WTC11 (cell line): ENCODE measurements at regions not wholly inside any gene's neighbourhood (a gene's known extent, or its start where the extent isn't known, plus 50 kb on each side); places are given as distances from the start of the nearest gene placed in this dataset.

Experiments
- ATAC-seq: fragments of 200-7000 bp; cut with Tn5 transposase; 2 replicates; pipeline ENCODE4 v1.10.0; 2021; ENCODE audit warnings: mild to moderate bottlenecking, moderate library complexity
- CTCF ChIA-PET: fragments of 300-600 bp; sonication (Branson Sonifier 250); formaldehyde crosslinking; loops from one replicate; lab custom pipeline; 2021; ENCODE audit warnings: antibody characterized with exemption; lab: Charles Lee
- POLR2A ChIA-PET: fragments of 350-600 bp; sonication (Branson Sonifier 250); formaldehyde crosslinking; loops from one replicate; lab custom pipeline; 2021; ENCODE audit warnings: antibody characterized with exemption; lab: Charles Lee
- DNase-seq: peaks from one replicate; pipeline ENCODE4 v3.0.0; 2021; ENCODE audit warnings: low spot score
- H3K27ac Mint-ChIP-seq: 2 replicates; pipeline ENCODE4 v1.8.0; 2021; ENCODE audit warnings: mixed read lengths
- H3K27me3 Mint-ChIP-seq: 2 replicates; pipeline ENCODE4 v1.8.0; 2021; ENCODE audit warnings: low read depth, mild to moderate bottlenecking, moderate library complexity, mixed read lengths
- H3K36me3 Mint-ChIP-seq: 2 replicates; pipeline ENCODE4 v1.8.0; 2021; ENCODE audit warnings: mixed read lengths
- H3K4me1 Mint-ChIP-seq: 2 replicates; pipeline ENCODE4 v1.8.0; 2022; ENCODE audit warnings: mixed read lengths
- H3K4me3 Mint-ChIP-seq: 2 replicates; pipeline ENCODE4 v1.8.0; 2021; ENCODE audit warnings: mild to moderate bottlenecking, moderate library complexity, mixed read lengths
- H3K9me3 Mint-ChIP-seq: 2 replicates; pipeline ENCODE4 v1.8.0; 2021; ENCODE audit warnings: mixed read lengths
- CBFB ChIP-seq: sonication (generic); formaldehyde crosslinking; IDR thresholded peaks from 2 replicates; pipeline ENCODE4 v1.8.1; 2022; ENCODE audit warnings: mild to moderate bottlenecking, low read depth, missing genetic modification reagents
- E2F1 ChIP-seq: sonication (generic); formaldehyde crosslinking; IDR thresholded peaks from 2 replicates; pipeline ENCODE4 v1.8.0; 2022; ENCODE audit warnings: mild to moderate bottlenecking, missing genetic modification reagents
- ERG ChIP-seq: fragments of 250-450 bp; sonication (Bioruptor Pico); IDR thresholded peaks from 2 replicates; pipeline ENCODE4 v1.8.0; 2021; ENCODE audit warnings: mild to moderate bottlenecking
- FOXJ3 ChIP-seq: sonication (generic); formaldehyde crosslinking; IDR thresholded peaks from 2 replicates; pipeline ENCODE4 v1.9.0; 2021; ENCODE audit warnings: missing genetic modification reagents, mild to moderate bottlenecking, borderline replicate concordance
- NFE2L1 ChIP-seq: sonication (generic); formaldehyde crosslinking; IDR thresholded peaks from 2 replicates; pipeline ENCODE4 v1.8.1; 2023; ENCODE audit warnings: missing genetic modification reagents
- OVOL2 ChIP-seq: fragments of 250-450 bp; sonication (Bioruptor Pico); IDR thresholded peaks from 2 replicates; pipeline ENCODE4 v1.9.0; 2021; ENCODE audit warnings: mild to moderate bottlenecking, borderline replicate concordance
- USF1 ChIP-seq: sonication (generic); formaldehyde crosslinking; IDR thresholded peaks from 2 replicates; pipeline ENCODE4 v1.8.0; 2022; ENCODE audit warnings: mild to moderate bottlenecking, missing genetic modification reagents
- USF2 ChIP-seq: sonication (generic); formaldehyde crosslinking; IDR thresholded peaks from 2 replicates; pipeline ENCODE4 v1.8.1; 2023; ENCODE audit warnings: mild to moderate bottlenecking, missing genetic modification reagents, moderate library complexity
- ZBTB21 ChIP-seq: sonication (generic); formaldehyde crosslinking; IDR thresholded peaks from 2 replicates; pipeline ENCODE4 v1.8.1; 2023; ENCODE audit warnings: mild to moderate bottlenecking, missing genetic modification reagents, borderline replicate concordance
- ZNF219 ChIP-seq: sonication (generic); formaldehyde crosslinking; IDR thresholded peaks from 2 replicates; pipeline ENCODE4 v1.8.0; 2023; ENCODE audit warnings: missing genetic modification reagents, mild to moderate bottlenecking, borderline replicate concordance
- ZSCAN18 ChIP-seq: fragments of 250-450 bp; sonication (Bioruptor Pico); IDR thresholded peaks from 2 replicates; pipeline ENCODE4 v2.1.2; 2022; ENCODE audit warnings: mild to moderate bottlenecking, moderate library complexity
- TF ChIP-seq, protein P1 (sequence below): sonication (generic); formaldehyde crosslinking; IDR thresholded peaks from 2 replicates; pipeline ENCODE4 v1.8.1; 2022; ENCODE audit warnings: mild to moderate bottlenecking, moderate library complexity, missing genetic modification reagents
- TF ChIP-seq, protein P2 (sequence below): sonication (generic); formaldehyde crosslinking; IDR thresholded peaks from 2 replicates; pipeline ENCODE4 v1.8.0; 2022; ENCODE audit warnings: missing genetic modification reagents
- TF ChIP-seq, protein P3 (sequence below): sonication (generic); formaldehyde crosslinking; IDR thresholded peaks from 2 replicates; pipeline ENCODE4 v1.8.1; 2022; ENCODE audit warnings: mild to moderate bottlenecking, missing genetic modification reagents, moderate library complexity, borderline replicate concordance
- TF ChIP-seq, protein P4 (sequence below): sonication (generic); formaldehyde crosslinking; IDR thresholded peaks from 2 replicates; pipeline ENCODE4 v1.8.0; 2023; ENCODE audit warnings: mild to moderate bottlenecking, missing genetic modification reagents

- TF ChIP-seq, protein P1, sequence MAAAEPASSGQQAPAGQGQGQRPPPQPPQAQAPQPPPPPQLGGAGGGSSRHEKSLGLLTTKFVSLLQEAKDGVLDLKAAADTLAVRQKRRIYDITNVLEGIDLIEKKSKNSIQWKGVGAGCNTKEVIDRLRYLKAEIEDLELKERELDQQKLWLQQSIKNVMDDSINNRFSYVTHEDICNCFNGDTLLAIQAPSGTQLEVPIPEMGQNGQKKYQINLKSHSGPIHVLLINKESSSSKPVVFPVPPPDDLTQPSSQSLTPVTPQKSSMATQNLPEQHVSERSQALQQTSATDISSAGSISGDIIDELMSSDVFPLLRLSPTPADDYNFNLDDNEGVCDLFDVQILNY (CRISPR knock-in tag): no peak
- TF ChIP-seq, protein P2, sequence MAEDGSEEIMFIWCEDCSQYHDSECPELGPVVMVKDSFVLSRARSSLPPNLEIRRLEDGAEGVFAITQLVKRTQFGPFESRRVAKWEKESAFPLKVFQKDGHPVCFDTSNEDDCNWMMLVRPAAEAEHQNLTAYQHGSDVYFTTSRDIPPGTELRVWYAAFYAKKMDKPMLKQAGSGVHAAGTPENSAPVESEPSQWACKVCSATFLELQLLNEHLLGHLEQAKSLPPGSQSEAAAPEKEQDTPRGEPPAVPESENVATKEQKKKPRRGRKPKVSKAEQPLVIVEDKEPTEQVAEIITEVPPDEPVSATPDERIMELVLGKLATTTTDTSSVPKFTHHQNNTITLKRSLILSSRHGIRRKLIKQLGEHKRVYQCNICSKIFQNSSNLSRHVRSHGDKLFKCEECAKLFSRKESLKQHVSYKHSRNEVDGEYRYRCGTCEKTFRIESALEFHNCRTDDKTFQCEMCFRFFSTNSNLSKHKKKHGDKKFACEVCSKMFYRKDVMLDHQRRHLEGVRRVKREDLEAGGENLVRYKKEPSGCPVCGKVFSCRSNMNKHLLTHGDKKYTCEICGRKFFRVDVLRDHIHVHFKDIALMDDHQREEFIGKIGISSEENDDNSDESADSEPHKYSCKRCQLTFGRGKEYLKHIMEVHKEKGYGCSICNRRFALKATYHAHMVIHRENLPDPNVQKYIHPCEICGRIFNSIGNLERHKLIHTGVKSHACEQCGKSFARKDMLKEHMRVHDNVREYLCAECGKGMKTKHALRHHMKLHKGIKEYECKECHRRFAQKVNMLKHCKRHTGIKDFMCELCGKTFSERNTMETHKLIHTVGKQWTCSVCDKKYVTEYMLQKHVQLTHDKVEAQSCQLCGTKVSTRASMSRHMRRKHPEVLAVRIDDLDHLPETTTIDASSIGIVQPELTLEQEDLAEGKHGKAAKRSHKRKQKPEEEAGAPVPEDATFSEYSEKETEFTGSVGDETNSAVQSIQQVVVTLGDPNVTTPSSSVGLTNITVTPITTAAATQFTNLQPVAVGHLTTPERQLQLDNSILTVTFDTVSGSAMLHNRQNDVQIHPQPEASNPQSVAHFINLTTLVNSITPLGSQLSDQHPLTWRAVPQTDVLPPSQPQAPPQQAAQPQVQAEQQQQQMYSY (CRISPR knock-in tag): no peak
- TF ChIP-seq, protein P3, sequence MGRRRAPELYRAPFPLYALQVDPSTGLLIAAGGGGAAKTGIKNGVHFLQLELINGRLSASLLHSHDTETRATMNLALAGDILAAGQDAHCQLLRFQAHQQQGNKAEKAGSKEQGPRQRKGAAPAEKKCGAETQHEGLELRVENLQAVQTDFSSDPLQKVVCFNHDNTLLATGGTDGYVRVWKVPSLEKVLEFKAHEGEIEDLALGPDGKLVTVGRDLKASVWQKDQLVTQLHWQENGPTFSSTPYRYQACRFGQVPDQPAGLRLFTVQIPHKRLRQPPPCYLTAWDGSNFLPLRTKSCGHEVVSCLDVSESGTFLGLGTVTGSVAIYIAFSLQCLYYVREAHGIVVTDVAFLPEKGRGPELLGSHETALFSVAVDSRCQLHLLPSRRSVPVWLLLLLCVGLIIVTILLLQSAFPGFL (CRISPR knock-in tag): no peak
- no peak for TF ChIP-seq OVOL2 (CRISPR knock-in tag)
Observed at GRCh38 chr6:134420614-134421181, 102.8 kb upstream of the SGK1 start (continued).

- Mint-ChIP-seq H3K27ac (no peak overlapping the region), H3K9me3 (peaks cover 23% of the 10 kb centered on the region), H3K4me3 (no peak overlapping the region), H3K27me3 (no peaks in the 10 kb centered on the region), H3K36me3 (peaks cover 12% of the 10 kb centered on the region), H3K4me1 (peaks cover 6% of the 10 kb centered on the region)
- CTCF ChIA-PET: no interaction called here
- POLR2A ChIA-PET: no interaction called here
- DNase-seq (no peak), ATAC-seq (no peak)
- TF ChIP-seq, protein P3 (CRISPR knock-in tag): no peak
- TF ChIP-seq ZBTB21 (CRISPR knock-in tag) (no peak), NFE2L1 (CRISPR knock-in tag) (no peak), USF2 (CRISPR knock-in tag) (no peak), ZSCAN18 (CRISPR knock-in tag) (no peak), ZNF219 (CRISPR knock-in tag) (no peak), E2F1 (no peak), USF1 (CRISPR knock-in tag) (no peak), ERG (CRISPR knock-in tag) (no peak), FOXJ3 (no peak), CBFB (CRISPR knock-in tag) (no peak)
- TF ChIP-seq, protein P1 (CRISPR knock-in tag): no peak
- TF ChIP-seq, protein P4, sequence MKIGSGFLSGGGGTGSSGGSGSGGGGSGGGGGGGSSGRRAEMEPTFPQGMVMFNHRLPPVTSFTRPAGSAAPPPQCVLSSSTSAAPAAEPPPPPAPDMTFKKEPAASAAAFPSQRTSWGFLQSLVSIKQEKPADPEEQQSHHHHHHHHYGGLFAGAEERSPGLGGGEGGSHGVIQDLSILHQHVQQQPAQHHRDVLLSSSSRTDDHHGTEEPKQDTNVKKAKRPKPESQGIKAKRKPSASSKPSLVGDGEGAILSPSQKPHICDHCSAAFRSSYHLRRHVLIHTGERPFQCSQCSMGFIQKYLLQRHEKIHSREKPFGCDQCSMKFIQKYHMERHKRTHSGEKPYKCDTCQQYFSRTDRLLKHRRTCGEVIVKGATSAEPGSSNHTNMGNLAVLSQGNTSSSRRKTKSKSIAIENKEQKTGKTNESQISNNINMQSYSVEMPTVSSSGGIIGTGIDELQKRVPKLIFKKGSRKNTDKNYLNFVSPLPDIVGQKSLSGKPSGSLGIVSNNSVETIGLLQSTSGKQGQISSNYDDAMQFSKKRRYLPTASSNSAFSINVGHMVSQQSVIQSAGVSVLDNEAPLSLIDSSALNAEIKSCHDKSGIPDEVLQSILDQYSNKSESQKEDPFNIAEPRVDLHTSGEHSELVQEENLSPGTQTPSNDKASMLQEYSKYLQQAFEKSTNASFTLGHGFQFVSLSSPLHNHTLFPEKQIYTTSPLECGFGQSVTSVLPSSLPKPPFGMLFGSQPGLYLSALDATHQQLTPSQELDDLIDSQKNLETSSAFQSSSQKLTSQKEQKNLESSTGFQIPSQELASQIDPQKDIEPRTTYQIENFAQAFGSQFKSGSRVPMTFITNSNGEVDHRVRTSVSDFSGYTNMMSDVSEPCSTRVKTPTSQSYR: no peak
Observed at GRCh38 chr6:134419716-134420115, 101.8 kb upstream of the SGK1 start.
